ENCODE measurements at regions not wholly inside any gene's neighbourhood (a gene's known extent, or its start where the extent isn't known, plus 50 kb on each side); places are given as distances from the start of the nearest gene placed in this dataset.

DNA sequence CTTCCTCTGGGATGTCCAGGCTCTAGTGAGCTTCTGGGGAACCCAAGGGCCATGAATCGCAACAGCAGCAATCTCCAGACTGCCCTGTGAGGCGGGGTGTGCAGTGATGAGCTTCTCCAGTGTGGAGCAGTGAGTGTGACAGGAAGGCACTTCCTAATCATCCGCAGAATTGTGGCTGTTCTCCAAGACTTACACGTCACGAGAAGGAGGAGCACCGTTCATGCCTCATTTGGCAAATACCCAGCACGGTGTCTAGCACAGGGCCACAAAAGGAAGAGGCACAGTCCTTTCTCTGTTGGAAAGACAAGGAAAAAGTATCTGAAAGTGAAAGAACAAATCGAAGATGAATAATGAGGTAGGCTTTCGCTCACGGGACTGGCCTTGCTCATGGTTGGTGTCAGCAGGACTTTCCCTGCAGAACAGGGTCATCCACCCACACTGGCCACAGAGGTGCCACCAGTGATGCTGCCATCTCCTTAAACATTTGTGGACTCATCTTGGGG lies 125.1 kb upstream of the HAAO start:
- Mint-ChIP-seq H3K9me3 (peaks cover 5% of the 10 kb centered on the region), H3K27ac (peak overlapping the region; percentile 61), H3K4me3 (no peak overlapping the region), H3K27me3 (ENCODE audit: low read depth, poor library complexity) (peaks cover 3% of the 10 kb centered on the region), H3K36me3 (ENCODE audit: low read depth) (no peaks in the 10 kb centered on the region), H3K4me1 (peaks cover 44% of the 10 kb centered on the region)
- DNase-seq = no peak
- TF ChIP-seq CTCF (IDR thresholded peaks at IDR 0.05) = no peak

GRCh38 chr2:42916324-42916723 lies 123.9 kb upstream of the HAAO start:
- H3K27me3 Mint-ChIP-seq (ENCODE audit: low read depth, poor library complexity) = peaks cover 3% of the 10 kb centered on the region
- no peak for TF ChIP-seq CTCF (IDR thresholded peaks at IDR 0.05)
- peaks cover 5% of the 10 kb centered on the region for H3K9me3 Mint-ChIP-seq
- no peaks in the 10 kb centered on the region for H3K36me3 Mint-ChIP-seq (ENCODE audit: low read depth)
- H3K4me1 Mint-ChIP-seq = peaks cover 32% of the 10 kb centered on the region
- H3K27ac Mint-ChIP-seq = peak overlapping the region; percentile 41
- no peak overlapping the region for H3K4me3 Mint-ChIP-seq
- no peak for DNase-seq

DNA sequence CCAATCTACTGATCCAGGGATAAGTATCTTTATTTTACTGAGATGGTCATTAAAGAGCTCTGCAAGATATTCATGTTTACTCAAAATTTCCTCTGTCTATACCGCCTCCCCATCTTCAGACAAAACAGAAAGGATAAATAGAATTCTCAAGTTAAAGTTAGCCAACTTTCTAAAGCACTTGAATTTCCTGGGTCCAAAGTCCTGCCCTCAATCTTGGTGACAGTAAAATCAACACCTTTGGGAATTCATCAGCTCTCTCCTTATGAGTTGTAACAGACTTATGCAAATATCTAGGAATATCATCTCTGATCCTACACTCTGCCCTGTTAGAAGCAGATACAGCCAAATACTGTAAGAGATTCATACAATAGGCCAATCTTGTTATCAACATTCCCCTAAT lies 122.5 kb upstream of the HAAO start:
- no peak overlapping the region for H3K27ac Mint-ChIP-seq
- no peak for DNase-seq
- TF ChIP-seq CTCF (IDR thresholded peaks at IDR 0.05) = no peak
- H3K36me3 Mint-ChIP-seq (ENCODE audit: low read depth) = no peaks in the 10 kb centered on the region
- peaks cover 5% of the 10 kb centered on the region for H3K9me3 Mint-ChIP-seq
- peaks cover 33% of the 10 kb centered on the region for H3K4me1 Mint-ChIP-seq
- peaks cover 12% of the 10 kb centered on the region for H3K27me3 Mint-ChIP-seq (ENCODE audit: low read depth, poor library complexity)
- H3K4me3 Mint-ChIP-seq = no peak overlapping the region

DNA sequence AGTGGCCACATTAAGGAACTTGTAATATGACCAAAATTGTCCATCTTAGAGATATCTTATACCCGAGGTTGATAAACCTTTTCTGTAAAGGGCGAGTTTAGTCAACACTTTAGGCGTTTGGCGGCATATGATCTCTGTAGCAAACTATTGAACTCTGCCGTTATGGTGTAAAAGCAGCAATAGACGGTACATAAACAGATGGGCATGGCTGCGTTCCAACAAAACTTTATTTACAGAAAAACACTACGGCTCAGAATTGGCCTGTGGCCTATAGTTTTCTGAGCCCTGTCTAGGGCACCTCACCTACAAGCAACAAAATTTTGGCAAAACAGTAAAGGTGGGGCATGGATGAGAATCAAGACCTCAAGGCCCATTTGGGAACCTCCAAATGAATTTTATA lies 121.9 kb upstream of the HAAO start:
- Mint-ChIP-seq H3K36me3 (ENCODE audit: low read depth) (no peaks in the 10 kb centered on the region), H3K27me3 (ENCODE audit: low read depth, poor library complexity) (peaks cover 12% of the 10 kb centered on the region), H3K4me1 (peaks cover 37% of the 10 kb centered on the region), H3K27ac (no peak overlapping the region), H3K9me3 (peaks cover 5% of the 10 kb centered on the region), H3K4me3 (no peak overlapping the region)
- TF ChIP-seq CTCF (IDR thresholded peaks at IDR 0.05) = no peak
- no peak for DNase-seq

DNA sequence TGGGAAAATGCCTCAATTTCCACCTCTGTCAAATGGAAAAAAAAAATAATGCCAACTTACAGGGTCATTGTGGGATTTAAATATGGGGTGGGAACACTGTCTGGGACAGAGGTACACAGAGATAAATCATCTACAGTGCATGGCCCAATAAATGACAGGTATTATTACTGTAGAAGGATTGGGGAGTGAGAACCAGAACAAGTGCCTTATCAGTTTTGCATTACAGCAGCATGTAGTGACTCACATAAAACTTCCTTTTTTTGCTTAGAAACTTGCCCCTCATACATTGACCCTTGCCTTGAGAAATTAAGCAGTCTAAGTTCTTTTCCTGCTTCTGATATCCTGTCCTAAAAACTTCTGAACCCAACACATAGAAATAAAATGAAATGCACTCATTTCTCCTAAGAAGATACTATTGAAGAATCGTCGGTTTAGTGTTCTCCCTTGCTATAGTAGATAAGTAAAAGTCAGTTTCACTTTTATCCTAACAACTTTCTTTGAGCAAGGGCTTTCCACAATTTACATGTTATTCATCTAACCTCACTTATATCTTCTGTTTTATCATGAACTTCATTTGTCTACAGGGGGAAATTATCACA lies 121.0 kb upstream of the HAAO start:
- no peak for DNase-seq

More for the DNA sequence above, 121.0 kb upstream of the HAAO start:
- no peak for TF ChIP-seq CTCF (IDR thresholded peaks at IDR 0.05)
- H3K4me3 Mint-ChIP-seq = no peak overlapping the region
- no peak overlapping the region for H3K27ac Mint-ChIP-seq
- peaks cover 5% of the 10 kb centered on the region for H3K9me3 Mint-ChIP-seq
- peaks cover 43% of the 10 kb centered on the region for H3K4me1 Mint-ChIP-seq
- H3K36me3 Mint-ChIP-seq (ENCODE audit: low read depth) = no peaks in the 10 kb centered on the region
- H3K27me3 Mint-ChIP-seq (ENCODE audit: low read depth, poor library complexity) = peaks cover 12% of the 10 kb centered on the region

Data from nephron progenitor cell (in vitro differentiated cells).